ENCODE measurements at regions not wholly inside any gene's neighbourhood (a gene's known extent, or its start where the extent isn't known, plus 50 kb on each side); places are given as distances from the start of the nearest gene placed in this dataset.

DNA sequence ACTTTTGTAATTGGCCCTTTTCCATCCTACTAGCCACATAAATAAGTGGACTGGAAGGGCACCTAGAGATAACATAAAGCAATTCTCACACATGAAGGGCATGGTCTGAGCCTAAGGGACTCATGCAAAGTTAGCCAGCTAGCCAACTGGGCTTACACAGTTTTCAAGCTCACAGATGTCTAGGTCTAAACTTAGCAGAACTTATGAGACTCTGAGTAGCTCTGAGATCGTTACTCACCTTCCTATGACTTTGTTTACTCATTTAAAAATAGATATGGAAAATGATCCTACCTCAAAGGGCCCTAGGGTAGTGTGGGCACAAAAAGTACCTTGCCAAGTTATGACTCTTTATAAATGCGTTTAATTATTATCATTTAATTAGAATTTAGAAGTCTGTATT lies 410.4 kb upstream of the MPDZ start (continued):
- TF ChIP-seq, protein P1, sequence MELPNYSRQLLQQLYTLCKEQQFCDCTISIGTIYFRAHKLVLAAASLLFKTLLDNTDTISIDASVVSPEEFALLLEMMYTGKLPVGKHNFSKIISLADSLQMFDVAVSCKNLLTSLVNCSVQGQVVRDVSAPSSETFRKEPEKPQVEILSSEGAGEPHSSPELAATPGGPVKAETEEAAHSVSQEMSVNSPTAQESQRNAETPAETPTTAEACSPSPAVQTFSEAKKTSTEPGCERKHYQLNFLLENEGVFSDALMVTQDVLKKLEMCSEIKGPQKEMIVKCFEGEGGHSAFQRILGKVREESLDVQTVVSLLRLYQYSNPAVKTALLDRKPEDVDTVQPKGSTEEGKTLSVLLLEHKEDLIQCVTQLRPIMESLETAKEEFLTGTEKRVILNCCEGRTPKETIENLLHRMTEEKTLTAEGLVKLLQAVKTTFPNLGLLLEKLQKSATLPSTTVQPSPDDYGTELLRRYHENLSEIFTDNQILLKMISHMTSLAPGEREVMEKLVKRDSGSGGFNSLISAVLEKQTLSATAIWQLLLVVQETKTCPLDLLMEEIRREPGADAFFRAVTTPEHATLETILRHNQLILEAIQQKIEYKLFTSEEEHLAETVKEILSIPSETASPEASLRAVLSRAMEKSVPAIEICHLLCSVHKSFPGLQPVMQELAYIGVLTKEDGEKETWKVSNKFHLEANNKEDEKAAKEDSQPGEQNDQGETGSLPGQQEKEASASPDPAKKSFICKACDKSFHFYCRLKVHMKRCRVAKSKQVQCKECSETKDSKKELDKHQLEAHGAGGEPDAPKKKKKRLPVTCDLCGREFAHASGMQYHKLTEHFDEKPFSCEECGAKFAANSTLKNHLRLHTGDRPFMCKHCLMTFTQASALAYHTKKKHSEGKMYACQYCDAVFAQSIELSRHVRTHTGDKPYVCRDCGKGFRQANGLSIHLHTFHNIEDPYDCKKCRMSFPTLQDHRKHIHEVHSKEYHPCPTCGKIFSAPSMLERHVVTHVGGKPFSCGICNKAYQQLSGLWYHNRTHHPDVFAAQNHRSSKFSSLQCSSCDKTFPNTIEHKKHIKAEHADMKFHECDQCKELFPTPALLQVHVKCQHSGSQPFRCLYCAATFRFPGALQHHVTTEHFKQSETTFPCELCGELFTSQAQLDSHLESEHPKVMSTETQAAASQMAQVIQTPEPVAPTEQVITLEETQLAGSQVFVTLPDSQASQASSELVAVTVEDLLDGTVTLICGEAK (IDR thresholded peaks at IDR 0.05): no peak
- TF ChIP-seq, protein P1 (CRISPR knock-in tag; IDR thresholded peaks at IDR 0.05): no peak
- no peak for TF ChIP-seq TCF7L2 (IDR thresholded peaks at IDR 0.05; ENCODE audit: low read depth, low read length)
- TF ChIP-seq, protein P2, sequence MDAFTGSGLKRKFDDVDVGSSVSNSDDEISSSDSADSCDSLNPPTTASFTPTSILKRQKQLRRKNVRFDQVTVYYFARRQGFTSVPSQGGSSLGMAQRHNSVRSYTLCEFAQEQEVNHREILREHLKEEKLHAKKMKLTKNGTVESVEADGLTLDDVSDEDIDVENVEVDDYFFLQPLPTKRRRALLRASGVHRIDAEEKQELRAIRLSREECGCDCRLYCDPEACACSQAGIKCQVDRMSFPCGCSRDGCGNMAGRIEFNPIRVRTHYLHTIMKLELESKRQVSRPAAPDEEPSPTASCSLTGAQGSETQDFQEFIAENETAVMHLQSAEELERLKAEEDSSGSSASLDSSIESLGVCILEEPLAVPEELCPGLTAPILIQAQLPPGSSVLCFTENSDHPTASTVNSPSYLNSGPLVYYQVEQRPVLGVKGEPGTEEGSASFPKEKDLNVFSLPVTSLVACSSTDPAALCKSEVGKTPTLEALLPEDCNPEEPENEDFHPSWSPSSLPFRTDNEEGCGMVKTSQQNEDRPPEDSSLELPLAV (CRISPR knock-in tag; conservative IDR thresholded peaks at IDR 0.05; ENCODE audit: low read depth): no peak
- no peak for TF ChIP-seq KDM5A (IDR thresholded peaks at IDR 0.05; ENCODE audit: borderline replicate concordance, low read length)
- no peak for TF ChIP-seq ZNF556 (CRISPR knock-in tag; IDR thresholded peaks at IDR 0.05; ENCODE audit: borderline replicate concordance)
- no peak for TF ChIP-seq ZNF747 (CRISPR knock-in tag; IDR thresholded peaks at IDR 0.05; ENCODE audit: borderline replicate concordance)
